Fibroblast of the aortic adventitia (primary cell): ENCODE measurements at regions not wholly inside any gene's neighbourhood (a gene's known extent, or its start where the extent isn't known, plus 50 kb on each side); places are given as distances from the start of the nearest gene placed in this dataset.

ENCODE experiments used
- DNase-seq: peaks from one replicate; pipeline ENCODE4 v3.0.0-alpha.2; 2010; ENCODE audit warnings: low read depth
- H3K4me3 ChIP-seq: 2 replicates; pipeline ENCODE4 v1.5.1; 2011; ENCODE audit warnings: low read depth, mild to moderate bottlenecking, control low read depth, low read length, moderate library complexity
- TF ChIP-seq, protein P1 (sequence below): IDR thresholded peaks from 2 replicates; pipeline ENCODE4 v1.5.1; 2011; ENCODE audit warnings: mild to moderate bottlenecking, low read length, control low read depth, inconsistent platforms; ENCODE audit not compliant: insufficient read depth

DNA sequence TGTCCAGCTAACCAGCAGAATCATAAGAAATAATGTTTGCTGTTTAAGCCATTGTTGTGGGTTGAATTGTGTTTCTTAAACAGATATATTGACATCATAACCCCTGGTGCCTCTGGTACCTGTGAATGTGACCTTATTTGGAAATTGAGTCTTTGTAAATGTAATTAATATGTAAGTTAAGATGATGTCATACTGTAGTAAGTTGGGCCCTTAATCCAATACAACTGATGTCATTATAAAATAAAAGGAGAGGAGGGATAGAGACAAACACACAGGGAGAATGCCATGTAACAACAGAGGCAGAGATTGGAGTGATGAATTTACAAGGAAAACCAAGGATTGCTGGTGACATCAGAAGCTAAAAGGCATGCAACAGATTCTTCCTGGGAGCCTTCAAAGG is 141.4 kb downstream of the ZIC3 start:
- no peak overlapping the region for H3K4me3 ChIP-seq

DNA sequence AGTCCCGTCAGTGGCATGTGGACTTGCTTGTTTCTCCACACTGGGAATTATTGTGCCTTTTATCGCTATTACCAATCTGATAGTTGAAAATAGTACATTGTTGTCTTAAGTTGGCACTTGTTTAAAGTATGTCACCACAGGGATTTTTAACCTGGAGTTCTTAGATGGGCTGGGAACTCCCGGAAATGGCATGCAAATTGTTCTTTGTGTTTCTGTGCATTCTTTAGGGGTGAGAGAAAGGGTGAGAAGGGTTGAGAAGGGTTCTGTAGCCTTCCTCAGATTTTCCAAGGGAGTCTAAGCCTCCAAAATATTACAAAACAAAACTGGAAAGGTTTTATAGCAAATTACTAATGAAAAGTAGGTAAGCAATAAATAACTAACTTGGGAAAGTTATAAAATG is 176.9 kb downstream of the ZIC3 start:
- TF ChIP-seq, protein P1, sequence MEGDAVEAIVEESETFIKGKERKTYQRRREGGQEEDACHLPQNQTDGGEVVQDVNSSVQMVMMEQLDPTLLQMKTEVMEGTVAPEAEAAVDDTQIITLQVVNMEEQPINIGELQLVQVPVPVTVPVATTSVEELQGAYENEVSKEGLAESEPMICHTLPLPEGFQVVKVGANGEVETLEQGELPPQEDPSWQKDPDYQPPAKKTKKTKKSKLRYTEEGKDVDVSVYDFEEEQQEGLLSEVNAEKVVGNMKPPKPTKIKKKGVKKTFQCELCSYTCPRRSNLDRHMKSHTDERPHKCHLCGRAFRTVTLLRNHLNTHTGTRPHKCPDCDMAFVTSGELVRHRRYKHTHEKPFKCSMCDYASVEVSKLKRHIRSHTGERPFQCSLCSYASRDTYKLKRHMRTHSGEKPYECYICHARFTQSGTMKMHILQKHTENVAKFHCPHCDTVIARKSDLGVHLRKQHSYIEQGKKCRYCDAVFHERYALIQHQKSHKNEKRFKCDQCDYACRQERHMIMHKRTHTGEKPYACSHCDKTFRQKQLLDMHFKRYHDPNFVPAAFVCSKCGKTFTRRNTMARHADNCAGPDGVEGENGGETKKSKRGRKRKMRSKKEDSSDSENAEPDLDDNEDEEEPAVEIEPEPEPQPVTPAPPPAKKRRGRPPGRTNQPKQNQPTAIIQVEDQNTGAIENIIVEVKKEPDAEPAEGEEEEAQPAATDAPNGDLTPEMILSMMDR = no peak
- no peak for DNase-seq
- H3K4me3 ChIP-seq = no peak overlapping the region

More for the DNA sequence above, 141.4 kb downstream of the ZIC3 start:
- TF ChIP-seq, protein P1 = no peak
- DNase-seq = no peak

DNA sequence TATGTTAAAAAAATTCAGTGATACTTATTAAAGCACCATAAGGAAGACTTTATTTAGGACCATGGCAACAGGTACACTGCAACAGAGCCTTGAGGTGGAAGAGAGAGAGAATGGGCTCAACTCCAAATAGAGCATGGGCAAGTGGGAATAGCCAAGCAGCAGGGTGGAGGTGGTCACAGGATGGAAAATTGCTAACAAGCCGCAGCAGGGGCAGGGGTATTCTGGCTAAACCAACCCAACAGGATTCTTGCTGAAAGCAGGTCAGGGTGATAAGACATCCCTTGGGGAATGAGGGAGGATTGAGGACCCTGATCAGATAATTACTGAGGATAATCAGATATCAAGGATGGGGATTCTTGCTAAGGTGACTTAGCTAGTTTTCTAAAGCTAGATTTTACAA is 177.5 kb downstream of the ZIC3 start:
- no peak for DNase-seq
- TF ChIP-seq, protein P1 = no peak
- no peak overlapping the region for H3K4me3 ChIP-seq

DNA sequence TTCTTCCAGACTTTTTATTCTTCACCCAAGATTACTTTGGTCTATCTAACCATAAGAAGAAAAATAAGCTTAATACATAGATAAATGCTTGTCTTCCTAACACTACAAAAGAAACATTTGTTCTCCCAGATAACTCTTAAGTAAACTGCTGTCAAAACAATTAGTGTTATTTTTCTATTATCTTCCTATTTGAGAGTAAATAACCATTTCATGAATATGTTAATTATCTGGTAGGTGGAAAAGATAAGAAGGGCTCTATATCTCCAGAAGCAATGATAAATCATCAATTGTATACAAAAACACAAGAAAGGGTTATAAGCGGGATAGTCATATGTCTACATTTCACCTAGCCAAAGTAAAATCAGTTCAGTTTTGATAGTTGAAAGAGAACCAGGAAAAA is 180.4 kb downstream of the ZIC3 start:
- TF ChIP-seq, protein P1 = no peak
- no peak for DNase-seq
- no peak overlapping the region for H3K4me3 ChIP-seq

DNA sequence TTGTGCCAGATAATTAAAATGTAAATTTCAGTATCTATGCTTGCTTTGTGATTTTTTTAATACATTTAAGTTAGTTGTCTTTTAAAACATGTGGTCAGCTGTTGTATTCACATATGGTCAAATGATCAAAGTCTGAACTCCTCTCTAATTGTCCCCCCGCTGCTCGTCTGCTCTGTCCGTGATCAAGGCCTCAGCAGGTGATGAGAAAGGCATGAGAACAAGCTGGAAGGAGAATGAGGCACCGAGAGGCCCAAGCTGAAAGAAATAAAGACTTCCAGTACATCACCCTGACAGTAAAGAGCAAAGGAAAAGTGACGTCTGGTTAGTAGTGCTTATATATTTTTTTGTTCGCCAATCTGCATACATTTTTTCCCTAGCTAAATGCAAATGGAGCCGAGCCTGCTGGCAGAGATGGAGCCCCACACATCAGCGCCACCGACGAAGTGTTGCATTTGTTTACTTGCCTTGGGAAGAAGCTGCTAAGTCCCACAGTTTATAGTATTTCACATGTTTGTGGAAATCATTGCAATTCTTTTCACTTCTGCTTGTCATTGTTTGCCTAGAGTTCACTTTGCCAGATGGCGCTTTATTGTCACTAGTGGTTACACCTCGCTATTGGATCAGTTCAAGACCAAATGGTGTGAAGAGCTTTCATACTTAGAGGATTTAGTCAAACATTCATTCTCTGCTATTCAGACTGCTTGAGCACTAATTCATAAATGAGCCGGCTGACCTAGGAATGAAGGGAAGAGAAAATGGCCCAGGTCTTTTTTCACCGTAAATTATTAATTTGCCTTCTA is 181.5 kb downstream of the ZIC3 start:
- TF ChIP-seq, protein P1 = no peak
- no peak for DNase-seq
- no peak overlapping the region for H3K4me3 ChIP-seq

DNA sequence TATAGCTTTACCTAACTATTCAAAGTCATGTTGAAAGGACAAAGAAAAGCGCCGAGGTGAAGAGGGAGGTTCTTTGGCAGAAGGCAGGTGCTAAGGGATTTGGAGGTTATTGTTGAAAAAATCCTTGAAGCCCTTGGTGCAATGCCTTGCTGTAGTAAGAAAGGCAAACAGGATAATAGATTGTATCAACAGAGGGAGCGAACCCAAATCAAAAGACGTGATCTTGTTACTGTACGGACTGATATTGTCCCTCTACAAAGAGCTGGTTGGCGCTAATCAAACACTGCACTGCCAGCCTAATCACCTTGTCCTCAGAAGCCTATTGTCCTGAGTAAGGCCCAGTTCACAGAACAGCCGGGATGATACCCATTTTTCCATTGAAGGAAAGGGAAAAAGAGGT is 182.9 kb downstream of the ZIC3 start:
- no peak for DNase-seq
- no peak overlapping the region for H3K4me3 ChIP-seq
- TF ChIP-seq, protein P1 = no peak

DNA sequence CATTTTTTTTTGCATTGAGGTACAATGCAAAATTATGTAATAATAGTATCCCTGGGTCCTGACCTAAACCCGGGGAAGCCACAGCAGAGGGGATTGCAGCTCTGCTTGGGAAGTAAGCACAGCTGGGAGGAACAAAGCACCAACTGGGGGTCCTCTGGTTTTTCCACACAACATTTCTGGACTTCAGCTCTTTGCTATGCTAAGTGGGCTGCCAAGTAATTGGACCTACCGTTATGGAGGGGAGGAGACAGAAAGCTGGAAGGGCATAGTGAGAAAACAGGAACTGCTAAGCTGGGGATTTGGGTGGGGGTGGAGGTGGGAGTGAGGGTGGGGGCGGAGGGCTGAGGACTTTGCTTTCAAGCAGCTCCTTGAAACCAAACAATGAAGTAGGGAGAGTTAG is 183.3 kb downstream of the ZIC3 start:
- TF ChIP-seq, protein P1 = no peak
- no peak overlapping the region for H3K4me3 ChIP-seq
- no peak for DNase-seq
